Activated CD4-positive, alpha-beta T cell treated with anti-CD3 and anti-CD28 coated beads, Interleukin-2, Interleukin-4, amounts not matched to agents 100 ng/mL and 50 ng/mL, durations not matched to agents 16 hours and 8 hours (primary cell): ENCODE measurements at regions not wholly inside any gene's neighbourhood (a gene's known extent, or its start where the extent isn't known, plus 50 kb on each side); places are given as distances from the start of the nearest gene placed in this dataset.
"Not testable (repeated sequence)": the region's sequence is repeated elsewhere in the genome, so short reads cannot be mapped to it uniquely, and the experiment has no call there.

Source experiments
- DNase-seq: peaks from one replicate; pipeline ENCODE4 v3.0.0-alpha.2; 2020; ENCODE audit warnings: low spot score

DNA sequence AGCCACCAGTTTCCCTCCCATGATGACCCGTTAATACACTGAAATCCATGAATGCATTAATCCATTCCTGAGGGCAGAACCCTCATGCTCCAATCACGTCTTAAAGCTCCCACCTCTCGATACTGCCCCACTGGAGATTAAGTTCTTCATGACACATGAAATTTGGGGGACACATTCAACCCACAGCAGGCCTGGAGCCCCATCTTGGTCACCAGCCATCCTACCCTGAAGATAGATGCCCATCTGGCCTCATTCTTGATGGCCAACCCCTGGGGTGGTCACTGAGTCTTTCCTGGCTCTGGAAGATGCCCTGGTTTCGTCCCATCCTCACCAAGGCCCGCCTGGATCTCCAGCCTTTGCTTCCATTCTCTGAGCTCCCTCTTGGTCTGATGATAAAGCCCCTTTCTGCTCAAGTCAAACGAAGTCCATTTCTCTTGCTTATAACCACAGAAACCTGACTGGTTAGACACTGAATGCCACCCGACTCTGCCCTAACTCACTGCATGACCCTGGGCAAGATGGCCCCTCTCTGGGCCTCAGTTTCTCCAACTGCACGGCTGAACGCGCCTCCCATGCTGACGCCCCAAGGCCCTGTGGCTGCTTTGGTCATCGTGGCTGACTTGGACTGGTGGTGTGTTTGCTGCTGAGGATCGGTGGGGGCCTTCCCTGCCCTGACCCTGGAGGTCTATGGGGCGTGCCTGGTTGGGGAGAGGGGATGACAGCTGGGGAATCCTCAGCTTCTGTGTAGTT, 138.4 kb upstream of the IER5L start:
- DNase-seq: no peak

DNA sequence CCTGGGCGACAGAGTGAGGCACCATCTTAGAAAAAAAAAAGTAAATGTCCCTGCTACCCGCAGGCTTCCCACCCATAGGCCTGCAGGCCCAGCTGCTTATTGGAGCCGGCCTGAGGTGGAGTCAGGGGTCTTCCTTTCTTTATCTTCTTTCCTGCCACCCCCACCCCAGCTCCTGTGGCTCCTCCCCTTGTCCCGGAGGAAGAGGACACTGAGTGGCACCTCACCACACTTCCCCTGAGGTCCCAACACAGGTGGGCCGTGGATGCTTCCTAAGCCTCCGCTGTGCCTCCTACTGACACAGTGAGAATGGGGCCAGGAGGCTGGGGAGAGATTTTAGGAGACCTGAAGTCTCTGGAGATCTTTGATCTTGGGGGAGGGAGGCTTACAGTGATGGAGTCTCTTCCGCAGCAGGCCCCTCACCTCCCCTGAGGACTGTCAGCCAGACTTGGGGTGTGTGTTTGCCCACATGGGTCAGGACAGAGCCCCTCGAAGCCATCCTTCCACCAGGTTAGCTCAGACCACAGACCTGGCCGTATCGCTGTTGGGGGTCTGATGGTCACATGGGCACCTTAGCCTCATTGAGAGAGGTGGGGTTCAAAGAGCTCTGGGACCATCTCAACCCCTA, 135.4 kb upstream of the IER5L start:
- no peak for DNase-seq

DNA sequence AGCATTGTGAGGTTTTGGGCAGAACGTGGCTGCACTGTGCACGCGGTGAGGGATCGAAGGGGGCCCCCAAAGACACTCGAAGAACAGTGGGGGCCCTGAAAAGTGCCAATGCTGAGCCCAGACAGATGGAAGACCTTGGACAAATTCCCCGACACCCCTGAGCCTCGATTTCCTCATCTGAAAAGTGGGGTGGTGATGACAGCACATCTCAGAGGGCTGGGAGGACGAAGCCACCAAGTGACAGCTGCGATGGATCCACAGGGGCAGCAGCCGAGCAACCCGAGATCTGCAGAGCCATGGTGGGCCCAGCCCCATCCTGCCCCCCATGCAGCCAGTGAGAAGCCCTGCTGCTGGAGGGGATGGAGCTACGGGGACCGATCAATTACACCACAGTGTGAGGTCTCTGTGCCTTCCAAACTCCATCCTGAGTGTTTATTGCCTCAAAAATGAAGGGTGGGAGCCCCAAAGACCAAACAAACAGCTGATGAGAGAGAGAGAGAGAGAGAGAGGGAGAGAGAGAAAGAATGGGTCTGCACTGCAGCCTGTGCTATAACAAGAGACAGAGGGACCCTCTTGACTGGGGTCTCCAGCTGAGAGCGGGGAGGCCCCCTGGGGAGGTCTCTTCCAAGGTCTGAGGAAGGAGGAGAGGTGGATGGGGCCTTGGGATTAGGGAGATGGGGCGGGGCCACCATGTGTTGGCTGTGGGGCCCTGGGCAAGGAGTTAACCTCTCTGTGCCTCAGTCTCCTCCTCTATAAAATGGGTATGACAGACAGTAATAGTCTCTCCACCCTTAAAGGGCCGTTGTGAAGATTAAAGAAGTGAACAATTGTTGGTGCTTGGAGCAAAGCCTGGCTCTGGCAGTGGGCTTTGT, 134.4 kb upstream of the IER5L start:
- no peak for DNase-seq

DNA sequence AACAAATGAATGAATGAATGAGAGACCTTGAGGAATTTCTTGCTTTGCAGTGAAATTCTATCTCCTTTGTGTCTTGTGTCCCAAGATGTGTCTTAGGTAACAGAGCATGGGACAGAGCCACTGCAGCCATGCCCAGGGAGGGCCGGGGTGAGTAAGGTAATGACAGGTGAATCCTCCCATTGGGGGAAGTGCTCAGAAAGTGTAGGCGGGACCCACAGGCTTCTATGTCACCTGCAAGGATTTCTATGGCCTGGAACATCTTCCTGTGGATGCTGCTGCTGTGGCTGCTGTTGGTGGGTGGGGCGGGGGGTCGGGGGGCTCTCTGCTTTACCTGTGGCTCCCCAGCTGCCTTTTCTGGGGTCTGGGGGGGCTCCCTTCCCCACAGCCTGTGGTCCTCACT, 133.6 kb upstream of the IER5L start:
- no peak for DNase-seq

DNA sequence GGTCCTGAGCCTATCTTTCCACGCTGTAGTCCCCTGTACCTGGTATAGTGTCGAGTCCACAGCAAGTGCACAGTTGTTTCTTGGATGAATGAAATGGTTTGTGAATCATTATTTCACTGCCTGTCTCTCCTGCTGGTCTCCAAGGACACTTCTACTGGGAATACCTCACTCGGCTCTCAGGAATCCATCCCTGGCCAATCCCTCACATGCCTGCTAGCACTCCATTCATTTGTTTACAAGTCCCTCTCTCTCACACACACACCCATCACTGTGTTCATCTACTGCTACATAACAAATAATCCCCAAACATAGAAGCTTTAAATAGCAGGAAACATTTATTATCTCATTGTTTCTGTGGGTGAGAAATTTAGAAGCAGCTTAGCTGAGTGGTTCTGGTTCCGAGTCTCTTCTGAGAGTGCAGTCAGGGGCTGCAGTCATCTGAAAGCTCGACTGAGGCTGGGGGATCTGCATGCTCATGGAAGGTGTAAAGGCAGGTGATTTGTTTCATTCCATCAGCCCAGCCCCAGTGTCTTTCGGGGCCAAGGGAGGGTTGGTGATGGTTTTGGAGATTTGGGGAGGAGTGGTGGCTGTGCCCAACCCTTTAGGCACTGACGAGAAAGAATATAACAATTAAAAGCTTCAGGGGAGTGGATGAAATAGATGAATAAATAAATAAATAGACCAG, 132.7 kb upstream of the IER5L start:
- no peak for DNase-seq

DNA sequence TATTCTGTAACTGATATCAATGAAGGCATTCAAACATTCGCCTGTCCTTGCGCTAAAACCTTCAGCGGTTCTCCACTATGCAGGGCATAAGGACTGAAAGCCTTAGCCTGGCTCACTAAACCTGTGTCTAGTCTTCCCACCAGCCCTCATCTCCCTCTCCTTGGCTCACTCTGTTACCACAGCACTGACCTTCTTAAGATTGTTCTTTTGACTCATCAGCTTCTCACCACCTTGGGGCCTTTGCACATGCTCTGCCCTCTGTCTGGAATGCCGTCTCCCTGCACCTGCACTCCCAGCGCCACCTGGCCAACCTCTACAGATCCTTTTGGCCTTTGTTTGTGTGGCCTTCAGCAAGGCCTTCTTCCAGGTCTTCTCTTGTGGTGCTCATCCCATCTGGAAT, 131.8 kb upstream of the IER5L start:
- no peak for DNase-seq

DNA sequence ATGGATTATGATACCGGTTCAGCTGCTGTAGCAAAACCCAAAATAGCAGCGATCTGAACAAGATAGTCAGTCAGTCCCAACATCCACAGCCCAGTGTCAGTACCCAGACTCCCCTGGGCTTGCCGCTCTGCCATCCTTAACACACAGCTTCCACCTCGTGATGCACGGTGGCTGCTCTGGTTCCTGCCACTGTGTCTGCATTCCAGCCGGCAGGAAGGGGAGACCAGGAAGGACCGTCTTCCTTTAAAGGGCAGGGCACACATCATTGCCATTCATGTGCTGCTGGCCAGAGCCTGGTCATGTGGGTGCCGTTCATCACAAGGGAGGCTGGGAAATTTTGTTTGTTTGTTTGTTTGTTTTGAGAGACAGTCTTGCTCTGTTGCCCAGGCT, 131.0 kb upstream of the IER5L start:
- no peak for DNase-seq

DNA sequence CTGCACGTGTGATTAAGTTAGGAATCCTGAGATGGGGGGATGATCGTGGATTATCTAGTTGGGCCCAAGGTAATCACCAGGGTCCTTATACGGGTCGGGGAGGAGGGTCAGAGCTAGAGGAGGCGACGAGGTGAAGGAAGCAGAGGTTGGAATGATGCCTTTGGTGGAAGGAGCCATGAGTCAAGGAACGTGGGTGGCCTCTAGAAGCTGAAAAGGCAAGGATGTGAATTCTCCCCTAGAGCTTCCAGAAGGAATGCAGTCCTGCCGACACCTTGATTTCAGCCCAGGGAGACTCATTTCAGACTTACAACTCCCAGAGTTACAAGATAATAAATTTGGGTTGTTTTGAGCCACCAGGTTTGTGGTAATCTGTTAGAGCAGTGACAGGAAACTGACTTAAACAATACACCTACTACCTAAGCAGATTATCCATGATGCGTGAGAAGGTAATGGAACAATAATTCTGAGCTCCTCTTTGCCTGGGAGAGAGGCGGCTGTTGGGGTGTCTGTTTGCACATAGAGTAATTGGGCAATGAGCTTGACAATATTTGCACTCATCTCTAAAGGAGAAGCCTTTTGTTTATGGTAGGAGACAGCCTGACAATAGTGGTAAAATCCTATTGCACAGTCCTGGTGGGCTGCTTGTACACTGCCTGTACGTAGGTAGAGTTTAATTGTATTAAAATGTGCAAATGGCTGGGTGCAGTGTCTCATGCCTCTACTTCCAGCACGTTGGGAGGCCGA, 129.3 kb upstream of the IER5L start:
- no peak for DNase-seq

DNA sequence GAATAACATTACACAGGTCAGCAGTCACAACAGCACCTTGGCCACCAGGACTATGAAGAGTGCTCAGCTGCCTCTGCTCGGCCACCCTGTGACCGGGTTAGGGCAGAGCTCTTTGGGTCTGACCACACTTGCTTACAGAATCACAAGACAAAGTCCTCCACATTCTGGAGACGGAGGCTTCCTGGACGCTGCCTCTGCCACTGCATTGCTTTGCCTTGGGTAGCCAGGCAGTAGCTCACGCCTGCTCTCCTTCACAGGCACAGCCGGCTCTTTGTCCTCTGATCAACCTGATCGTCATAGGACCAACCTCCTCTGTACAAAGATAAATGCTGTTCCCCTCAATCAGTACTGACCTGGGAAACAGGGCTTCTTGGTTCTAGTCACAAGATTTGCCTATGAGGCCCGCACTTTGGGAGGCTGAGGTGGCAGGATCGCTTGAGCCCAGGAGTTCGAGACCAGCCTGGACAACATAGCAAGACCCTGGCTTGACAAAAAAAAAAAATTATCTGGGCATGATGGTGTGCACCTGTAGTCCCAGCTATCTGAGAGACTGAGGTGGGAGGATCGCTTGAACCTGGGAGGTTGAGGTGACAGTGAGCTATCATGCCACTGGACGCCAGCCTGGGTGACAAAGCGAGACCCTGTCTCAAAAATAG, 128.4 kb upstream of the IER5L start:
- DNase-seq: no peak

DNA sequence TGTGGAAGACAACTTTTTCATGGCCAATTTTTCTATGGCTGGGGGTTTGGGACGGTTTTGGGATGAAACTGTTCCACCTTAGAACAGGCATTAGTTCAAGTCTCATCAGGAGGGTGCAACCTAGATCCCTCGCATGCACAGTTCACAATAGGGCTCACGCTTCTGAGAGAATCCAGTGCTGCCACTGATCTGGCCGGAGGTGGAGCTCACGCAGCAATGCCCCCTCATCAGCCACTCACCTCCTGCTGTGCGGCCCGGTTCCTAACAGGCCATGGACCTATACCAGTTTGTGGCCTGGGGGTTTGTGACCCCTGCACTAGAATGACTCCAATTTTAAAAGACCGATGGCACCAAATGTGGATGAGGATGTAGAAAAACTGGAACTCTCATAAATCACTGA, 127.2 kb upstream of the IER5L start:
- no peak for DNase-seq

DNA sequence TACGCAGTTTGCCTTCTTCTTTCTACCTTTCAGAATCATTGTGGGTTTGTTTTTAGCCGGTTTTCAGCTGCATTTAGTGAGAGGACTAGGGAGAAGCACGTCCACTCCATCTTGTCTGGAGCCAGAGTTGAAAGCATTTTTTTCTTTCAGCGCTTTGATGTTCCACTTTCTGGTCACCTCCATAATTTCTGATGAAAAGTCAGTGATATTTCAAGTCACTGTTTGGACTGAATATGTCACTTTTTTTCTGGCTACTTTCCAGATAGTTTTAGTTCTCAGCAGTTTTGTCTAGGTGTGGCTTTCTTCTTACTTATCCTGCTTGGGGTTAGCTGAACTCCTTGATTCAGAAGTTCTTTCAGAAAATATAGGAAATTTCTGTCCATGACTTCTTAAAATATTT, 123.9 kb upstream of the IER5L start:
- no peak for DNase-seq

DNA sequence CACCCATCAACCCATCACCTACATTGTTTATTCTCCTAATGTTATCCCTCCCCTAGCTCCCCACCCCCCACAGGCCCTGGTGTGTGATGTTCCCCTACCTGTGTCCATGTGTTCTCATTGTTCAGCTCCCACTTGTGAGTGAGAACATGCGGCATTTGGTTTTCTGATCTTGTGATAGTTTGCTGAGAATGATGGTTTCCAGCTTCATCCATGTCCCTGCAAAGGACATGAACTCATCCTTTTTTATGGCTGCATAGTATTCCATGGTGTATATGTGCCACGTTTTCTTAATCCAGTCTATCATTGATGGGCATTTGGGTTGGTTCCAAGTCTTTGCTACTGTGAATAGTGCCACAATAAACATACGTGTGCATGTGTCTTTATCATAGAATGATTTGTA, 118.1 kb upstream of the IER5L start:
- not testable (repeated sequence) for DNase-seq

DNA sequence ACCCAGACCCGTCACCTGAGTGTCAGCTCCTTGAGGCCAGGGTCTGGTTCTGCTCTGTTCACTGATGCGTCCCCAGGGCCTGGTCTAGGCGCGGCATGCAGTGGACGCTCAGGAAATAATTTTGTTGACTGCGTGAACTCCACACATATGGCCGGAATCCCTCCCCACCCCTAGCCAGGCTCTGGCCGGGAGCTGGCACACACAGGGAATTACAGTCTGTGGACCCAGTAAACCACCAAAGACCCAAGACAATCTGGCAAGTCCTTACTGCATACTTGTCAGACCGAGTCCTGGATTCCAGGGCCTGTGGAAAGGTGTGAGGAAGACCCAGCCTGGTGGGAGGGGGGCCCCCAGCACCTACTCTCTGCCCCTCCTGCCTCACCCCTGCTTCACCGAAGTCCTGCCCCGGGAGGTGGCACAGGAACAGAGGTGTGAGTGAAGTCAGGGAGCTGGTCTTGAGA, 113.0 kb upstream of the IER5L start:
- DNase-seq: no peak

DNA sequence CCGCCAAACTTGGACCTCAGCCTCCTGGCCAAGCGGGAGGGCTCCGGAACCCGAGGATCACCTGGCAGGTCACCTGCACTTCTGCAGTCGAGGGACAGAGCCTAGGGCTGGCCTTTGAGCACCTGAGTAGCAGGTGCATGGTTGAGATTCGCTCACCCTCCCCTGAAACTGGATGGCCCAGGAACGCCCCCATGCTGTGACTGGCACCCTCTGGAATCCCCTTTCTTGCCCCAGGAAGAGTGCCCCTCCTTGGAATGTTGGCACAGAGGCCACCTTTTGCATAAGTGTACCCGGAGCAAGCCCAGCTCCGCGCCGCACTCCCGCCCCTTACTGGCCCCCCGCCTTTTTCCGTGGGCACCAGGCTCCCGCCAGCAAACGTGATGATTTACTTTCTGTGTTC, 112.5 kb upstream of the IER5L start:
- DNase-seq: no peak

DNA sequence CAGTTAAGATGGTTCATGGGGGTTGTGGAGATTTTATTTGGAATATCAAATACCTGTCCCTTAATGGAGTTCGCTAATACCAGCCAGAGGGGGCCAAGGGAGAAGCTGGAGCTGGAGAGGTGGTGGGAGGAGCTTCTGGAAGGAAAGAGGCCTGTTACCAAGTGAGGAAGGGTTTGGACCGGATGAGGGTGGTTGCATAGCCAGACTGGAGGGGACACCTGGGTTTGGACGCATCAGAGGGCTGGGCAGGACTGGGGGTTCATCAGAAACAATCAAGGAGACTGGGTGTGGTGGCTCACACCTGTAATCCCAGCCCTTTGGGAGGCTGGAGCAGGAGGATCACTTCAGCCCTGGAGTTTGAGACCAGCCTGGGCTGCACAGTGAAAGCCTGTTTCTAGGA, 111.8 kb upstream of the IER5L start:
- no peak for DNase-seq

DNA sequence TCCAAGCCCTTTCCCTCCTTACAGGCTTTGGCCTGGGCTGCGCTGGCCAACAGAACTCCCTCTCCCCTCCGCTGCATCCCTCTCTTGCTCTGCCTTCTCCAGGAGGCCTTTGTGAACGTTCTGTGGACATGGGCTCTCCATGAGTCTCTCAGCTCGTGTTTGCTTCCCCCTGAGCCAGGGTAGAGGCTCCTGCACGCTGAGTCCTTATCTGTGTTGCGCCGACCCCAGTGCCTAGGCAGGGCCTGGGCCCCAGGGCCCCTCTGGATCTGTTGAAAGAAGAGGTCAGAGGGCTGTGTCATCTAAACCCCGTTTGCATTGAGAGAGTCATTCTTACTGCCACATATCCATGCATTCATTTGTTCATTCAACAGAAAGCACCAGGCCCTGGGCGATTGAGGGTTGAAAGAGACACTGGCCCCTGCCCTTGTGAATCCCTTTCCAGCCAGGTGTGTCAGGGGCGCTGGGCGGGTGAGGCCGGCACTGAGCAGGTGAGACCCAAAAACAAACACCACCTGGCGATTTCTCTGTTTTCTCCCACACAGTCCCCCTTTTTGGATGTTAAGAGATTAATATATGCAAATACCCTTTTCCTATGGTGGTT, 111.2 kb upstream of the IER5L start:
- no peak for DNase-seq

DNA sequence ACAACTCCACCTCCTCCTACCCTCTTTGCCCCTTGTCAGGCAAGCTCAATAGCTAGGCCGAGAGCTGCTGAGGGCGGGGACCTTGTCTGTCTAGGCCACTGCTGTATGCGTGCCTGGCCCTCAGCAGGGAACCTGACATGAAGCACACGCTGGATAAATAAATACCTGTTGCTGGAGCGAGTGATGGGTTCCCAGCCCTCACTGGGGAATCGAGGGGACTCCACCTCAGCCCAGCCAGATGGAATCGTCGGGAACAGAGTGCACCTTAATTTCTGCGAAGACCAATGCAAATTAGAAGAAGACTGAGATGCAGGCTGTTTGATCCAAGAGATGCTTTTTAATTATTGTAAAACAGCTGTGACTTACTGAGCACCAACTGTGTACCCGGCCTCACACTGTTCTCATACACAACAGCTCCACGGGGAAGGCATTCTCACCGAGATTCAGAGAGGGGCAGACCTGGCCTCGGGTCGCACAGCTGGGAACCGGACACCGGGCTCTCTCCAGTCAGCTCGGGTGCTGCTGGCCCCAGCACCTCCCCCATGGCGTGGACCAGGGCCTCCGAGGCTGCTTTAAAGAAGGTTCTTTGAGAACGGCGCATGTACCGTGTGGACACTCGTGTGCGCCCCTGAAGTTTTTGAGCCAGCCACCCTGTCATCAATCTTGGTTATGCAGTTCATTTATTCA, 109.7 kb upstream of the IER5L start:
- DNase-seq: no peak

DNA sequence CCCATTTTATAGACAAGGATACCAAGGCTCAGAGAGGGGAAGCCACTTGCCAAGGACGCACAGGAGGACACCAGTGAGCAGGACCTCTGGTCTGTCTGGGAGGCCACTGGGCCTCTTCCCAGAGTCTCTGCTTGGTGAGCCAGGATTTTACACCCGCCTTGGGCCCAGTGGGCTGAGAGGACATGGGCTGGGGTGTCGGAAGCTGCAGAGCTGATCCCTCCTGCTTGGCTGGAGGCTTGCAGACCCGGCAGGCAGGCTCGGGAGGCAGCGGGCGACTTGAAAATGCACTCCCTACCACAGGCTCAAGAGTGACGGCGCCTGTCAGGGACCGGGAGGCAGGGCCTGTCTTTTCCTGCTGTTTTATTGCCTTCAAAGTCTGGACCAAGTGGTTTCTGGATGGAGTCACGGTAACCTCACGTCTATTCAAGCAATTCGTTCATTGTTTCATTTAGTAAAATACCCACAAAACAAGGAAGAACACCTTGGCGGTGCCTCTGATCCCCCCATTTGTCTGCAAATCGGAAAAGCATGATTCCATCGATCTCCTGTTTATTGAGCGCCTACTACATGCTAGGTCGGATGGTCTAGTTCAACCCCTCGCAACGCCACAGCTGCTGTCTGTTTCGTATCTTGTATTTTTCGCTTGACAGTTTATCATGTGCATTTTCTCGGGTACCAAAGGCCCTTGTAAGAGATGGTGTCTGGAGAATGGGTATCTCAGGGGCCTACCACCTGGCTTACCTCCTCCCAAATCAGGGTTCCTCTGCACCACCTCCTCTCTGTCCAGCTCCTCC, 108.1 kb upstream of the IER5L start:
- no peak for DNase-seq

DNA sequence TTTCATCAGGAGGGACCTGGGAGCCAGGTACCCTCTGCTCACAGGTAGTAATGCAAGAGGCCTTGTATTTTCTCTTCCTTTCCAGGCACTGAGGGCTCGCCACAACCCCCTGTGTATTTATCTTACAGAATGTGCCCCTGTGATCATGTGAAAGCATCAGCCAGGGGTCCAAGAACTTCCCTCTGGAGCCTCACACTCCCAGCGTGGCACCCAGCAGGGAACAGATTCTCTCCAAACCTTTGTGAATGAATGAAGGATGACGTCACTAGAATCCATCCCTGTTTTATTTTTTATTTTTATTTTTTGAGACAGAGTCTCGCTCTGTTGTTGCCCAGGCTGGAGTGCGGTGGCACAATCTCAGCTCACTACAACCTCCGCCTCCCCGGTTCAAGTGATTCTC, 107.3 kb upstream of the IER5L start:
- DNase-seq: no peak
